Neural progenitor cell (in vitro differentiated cells): ENCODE measurements at regions not wholly inside any gene's neighbourhood (a gene's known extent, or its start where the extent isn't known, plus 50 kb on each side); places are given as distances from the start of the nearest gene placed in this dataset.

Experiments used
- DNase-seq: peaks from one replicate; pipeline ENCODE4 v3.0.0-alpha.2; 2016; ENCODE audit warnings: low spot score
- H2AFZ ChIP-seq: fragments of 200-600 bp; sonication (generic); replicated peaks from 2 replicates; pipeline ENCODE4 v1.6.1; 2016; ENCODE audit warnings: antibody characterized with exemption
- H3F3A ChIP-seq: fragments of 200-600 bp; sonication (generic); 2 replicates; pipeline ENCODE4 v1.6.1; 2016; ENCODE audit warnings: antibody characterized with exemption, low read depth
- H3K27ac ChIP-seq: fragments of 200-600 bp; sonication (generic); 2 replicates; pipeline ENCODE4 v1.5.1; 2016; ENCODE audit warnings: mild to moderate bottlenecking
- H3K27me3 ChIP-seq: fragments of 200-600 bp; sonication (generic); 2 replicates; pipeline ENCODE4 v1.6.1; 2016; ENCODE audit warnings: mild to moderate bottlenecking, moderate library complexity
- H3K36me3 ChIP-seq: fragments of 200-600 bp; sonication (generic); 2 replicates; pipeline ENCODE4 v1.5.1; 2016
- H3K4me1 ChIP-seq: fragments of 200-600 bp; sonication (generic); 2 replicates; pipeline ENCODE4 v1.6.1; 2016; ENCODE audit warnings: mixed run types
- H3K4me2 ChIP-seq: fragments of 200-600 bp; sonication (generic); 2 replicates; pipeline ENCODE4 v1.6.1; 2016
- H3K4me3 ChIP-seq: fragments of 200-600 bp; sonication (generic); 2 replicates; pipeline ENCODE4 v1.5.1; 2016
- H3K79me2 ChIP-seq: fragments of 200-600 bp; sonication (generic); 2 replicates; pipeline ENCODE4 v1.6.1; 2016; ENCODE audit warnings: low read depth
- H3K9ac ChIP-seq: fragments of 200-600 bp; sonication (generic); 2 replicates; pipeline ENCODE4 v1.6.1; 2016
- H3K9me3 ChIP-seq: fragments of 200-600 bp; sonication (generic); 2 replicates; pipeline ENCODE4 v1.5.1; 2016; ENCODE audit warnings: low read depth
- H4K20me1 ChIP-seq: fragments of 200-600 bp; sonication (generic); 2 replicates; pipeline ENCODE4 v1.6.1; 2016; ENCODE audit warnings: low read depth
- H3K27ac Mint-ChIP-seq: 3 replicates; pipeline ENCODE4 v1.8.0; 2021; ENCODE audit warnings: mixed read lengths
- H3K27me3 Mint-ChIP-seq: 2 replicates; pipeline ENCODE4 v1.8.0; 2022; ENCODE audit warnings: low read depth, mild to moderate bottlenecking, inconsistent platforms, moderate library complexity, mixed read lengths; ENCODE audit not compliant: insufficient read depth
- H3K36me3 Mint-ChIP-seq: 3 replicates; pipeline ENCODE4 v1.8.0; 2021; ENCODE audit warnings: mixed read lengths
- H3K4me1 Mint-ChIP-seq: 3 replicates; pipeline ENCODE4 v1.8.0; 2021; ENCODE audit warnings: mixed read lengths
- H3K4me3 Mint-ChIP-seq: 3 replicates; pipeline ENCODE4 v1.8.0; 2021; ENCODE audit warnings: mild to moderate bottlenecking, moderate library complexity, mixed read lengths
- H3K9me3 Mint-ChIP-seq: 3 replicates; pipeline ENCODE4 v1.8.0; 2020; ENCODE audit warnings: mixed read lengths
- CTCF ChIP-seq: fragments of 200-600 bp; sonication (generic); IDR thresholded peaks from 2 replicates; pipeline ENCODE4 v1.5.1; 2017; ENCODE audit warnings: antibody characterized with exemption, mild to moderate bottlenecking
- EZH2 ChIP-seq: fragments of 200-600 bp; sonication (generic); IDR thresholded peaks from 2 replicates; pipeline ENCODE4 v1.6.1; 2017; ENCODE audit warnings: antibody characterized with exemption, mild to moderate bottlenecking, moderate library complexity
- EZH2phosphoT487 ChIP-seq: fragments of 200-600 bp; sonication (generic); IDR thresholded peaks from 2 replicates; pipeline ENCODE4 v1.6.1; 2017; ENCODE audit warnings: antibody characterized with exemption

GRCh38 chr4:66307641-66308438 lies 637.6 kb upstream of the EPHA5 start:
- H3K27me3 Mint-ChIP-seq, result peaks cover 10% of the 10 kb centered on the region
- Histone ChIP-seq H2AFZ (no peak overlapping the region), H3K4me1 (no peaks in the 10 kb centered on the region), H3K79me2 (no peaks in the 10 kb centered on the region), H3K9ac (no peak overlapping the region), H3F3A (no peaks in the 10 kb centered on the region), H3K36me3 (no peaks in the 10 kb centered on the region), H3K27me3 (no peaks in the 10 kb centered on the region), H3K9me3 (no peaks in the 10 kb centered on the region), H3K4me2 (no peak overlapping the region), H4K20me1 (no peaks in the 10 kb centered on the region), H3K27ac (no peak overlapping the region), H3K4me3 (no peak overlapping the region)
- DNase-seq, result no peak
- H3K27ac Mint-ChIP-seq, result no peak overlapping the region
- H3K36me3 Mint-ChIP-seq, result no peaks in the 10 kb centered on the region
- TF ChIP-seq EZH2phosphoT487 (no peak), EZH2 (no peak), CTCF (no peak)
- peaks cover 17% of the 10 kb centered on the region for H3K9me3 Mint-ChIP-seq
- no peak overlapping the region for H3K4me3 Mint-ChIP-seq
- H3K4me1 Mint-ChIP-seq, result no peaks in the 10 kb centered on the region

- Mint-ChIP-seq H3K4me3 (no peak overlapping the region), H3K9me3 (no peaks in the 10 kb centered on the region), H3K4me1 (no peaks in the 10 kb centered on the region), H3K27me3 (no peaks in the 10 kb centered on the region), H3K27ac (no peak overlapping the region), H3K36me3 (no peaks in the 10 kb centered on the region)
- no peaks in the 10 kb centered on the region for H3K9me3 ChIP-seq
- H2AFZ ChIP-seq, result no peak overlapping the region
- no peak overlapping the region for H3K4me3 ChIP-seq
- H3K79me2 ChIP-seq, result no peaks in the 10 kb centered on the region
- no peak for DNase-seq
- no peak overlapping the region for H3K9ac ChIP-seq
- H3K36me3 ChIP-seq, result no peaks in the 10 kb centered on the region
- no peaks in the 10 kb centered on the region for H3K4me1 ChIP-seq
- no peak for TF ChIP-seq EZH2
- TF ChIP-seq CTCF, result no peak
- no peak for TF ChIP-seq EZH2phosphoT487
- H3K4me2 ChIP-seq, result no peak overlapping the region
- H4K20me1 ChIP-seq, result no peaks in the 10 kb centered on the region
- H3K27me3 ChIP-seq, result no peaks in the 10 kb centered on the region
- no peak overlapping the region for H3K27ac ChIP-seq
- no peaks in the 10 kb centered on the region for H3F3A ChIP-seq
Observed at GRCh38 chr4:66300336-66300934, 630.1 kb upstream of the EPHA5 start.

- H3K4me2 ChIP-seq, result no peak overlapping the region
- Mint-ChIP-seq H3K4me1 (peaks cover 7% of the 10 kb centered on the region), H3K36me3 (no peaks in the 10 kb centered on the region), H3K27me3 (no peaks in the 10 kb centered on the region), H3K27ac (no peak overlapping the region), H3K4me3 (no peak overlapping the region), H3K9me3 (peaks cover 5% of the 10 kb centered on the region)
- no peaks in the 10 kb centered on the region for H3K79me2 ChIP-seq
- H3K4me3 ChIP-seq, result no peak overlapping the region
- no peak overlapping the region for H2AFZ ChIP-seq
- H3K27ac ChIP-seq, result no peak overlapping the region
- no peak overlapping the region for H3K9ac ChIP-seq
- H3K9me3 ChIP-seq, result no peaks in the 10 kb centered on the region
- H3K27me3 ChIP-seq, result no peaks in the 10 kb centered on the region
- H3F3A ChIP-seq, result no peaks in the 10 kb centered on the region
- no peaks in the 10 kb centered on the region for H4K20me1 ChIP-seq
- peaks cover 5% of the 10 kb centered on the region for H3K4me1 ChIP-seq
- TF ChIP-seq CTCF (no peak), EZH2phosphoT487 (no peak), EZH2 (no peak)
- no peak for DNase-seq
- no peaks in the 10 kb centered on the region for H3K36me3 ChIP-seq
Observed at GRCh38 chr4:66298569-66298968, 628.3 kb upstream of the EPHA5 start.
